ENCODE measurements at regions not wholly inside any gene's neighbourhood (a gene's known extent, or its start where the extent isn't known, plus 50 kb on each side); places are given as distances from the start of the nearest gene placed in this dataset.
A peak's percentile ranks its signal among the peaks of the same experiment; 100 is the strongest.

DNA sequence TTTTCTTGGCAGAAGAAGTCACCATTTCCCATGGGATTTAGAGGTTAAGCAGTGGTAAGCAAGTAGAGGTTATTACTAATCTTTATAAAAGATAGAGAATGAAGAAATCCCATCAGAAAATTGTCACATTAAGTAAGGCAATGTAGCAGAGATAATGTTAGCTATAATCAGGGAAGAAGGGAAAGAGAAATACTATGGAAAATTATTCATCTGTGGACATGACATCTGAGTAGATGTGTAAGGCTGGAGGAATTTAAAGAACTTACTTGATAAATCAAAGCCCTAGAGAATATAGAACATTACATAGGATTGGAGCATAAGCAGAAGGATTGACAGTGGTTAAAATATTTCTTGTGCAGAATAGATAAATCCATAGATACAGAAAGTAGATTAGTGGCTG, 553.1 kb upstream of the CBLB start:
- TF ChIP-seq POLR2A (IDR thresholded peaks at IDR 0.05), result no peak
- TF ChIP-seq, protein P1, sequence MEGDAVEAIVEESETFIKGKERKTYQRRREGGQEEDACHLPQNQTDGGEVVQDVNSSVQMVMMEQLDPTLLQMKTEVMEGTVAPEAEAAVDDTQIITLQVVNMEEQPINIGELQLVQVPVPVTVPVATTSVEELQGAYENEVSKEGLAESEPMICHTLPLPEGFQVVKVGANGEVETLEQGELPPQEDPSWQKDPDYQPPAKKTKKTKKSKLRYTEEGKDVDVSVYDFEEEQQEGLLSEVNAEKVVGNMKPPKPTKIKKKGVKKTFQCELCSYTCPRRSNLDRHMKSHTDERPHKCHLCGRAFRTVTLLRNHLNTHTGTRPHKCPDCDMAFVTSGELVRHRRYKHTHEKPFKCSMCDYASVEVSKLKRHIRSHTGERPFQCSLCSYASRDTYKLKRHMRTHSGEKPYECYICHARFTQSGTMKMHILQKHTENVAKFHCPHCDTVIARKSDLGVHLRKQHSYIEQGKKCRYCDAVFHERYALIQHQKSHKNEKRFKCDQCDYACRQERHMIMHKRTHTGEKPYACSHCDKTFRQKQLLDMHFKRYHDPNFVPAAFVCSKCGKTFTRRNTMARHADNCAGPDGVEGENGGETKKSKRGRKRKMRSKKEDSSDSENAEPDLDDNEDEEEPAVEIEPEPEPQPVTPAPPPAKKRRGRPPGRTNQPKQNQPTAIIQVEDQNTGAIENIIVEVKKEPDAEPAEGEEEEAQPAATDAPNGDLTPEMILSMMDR (IDR thresholded peaks at IDR 0.05), result no peak
- H3K4me3 ChIP-seq (ENCODE audit: low read depth, poor library complexity, severe bottlenecking), result no peak overlapping the region
- intact Hi-C loops (cut with DNase I; ENCODE audit: low total_unique reads), result no loop called here
- DNase-seq (ENCODE audit: low spot score in 2 of 2), result no peak

DNA sequence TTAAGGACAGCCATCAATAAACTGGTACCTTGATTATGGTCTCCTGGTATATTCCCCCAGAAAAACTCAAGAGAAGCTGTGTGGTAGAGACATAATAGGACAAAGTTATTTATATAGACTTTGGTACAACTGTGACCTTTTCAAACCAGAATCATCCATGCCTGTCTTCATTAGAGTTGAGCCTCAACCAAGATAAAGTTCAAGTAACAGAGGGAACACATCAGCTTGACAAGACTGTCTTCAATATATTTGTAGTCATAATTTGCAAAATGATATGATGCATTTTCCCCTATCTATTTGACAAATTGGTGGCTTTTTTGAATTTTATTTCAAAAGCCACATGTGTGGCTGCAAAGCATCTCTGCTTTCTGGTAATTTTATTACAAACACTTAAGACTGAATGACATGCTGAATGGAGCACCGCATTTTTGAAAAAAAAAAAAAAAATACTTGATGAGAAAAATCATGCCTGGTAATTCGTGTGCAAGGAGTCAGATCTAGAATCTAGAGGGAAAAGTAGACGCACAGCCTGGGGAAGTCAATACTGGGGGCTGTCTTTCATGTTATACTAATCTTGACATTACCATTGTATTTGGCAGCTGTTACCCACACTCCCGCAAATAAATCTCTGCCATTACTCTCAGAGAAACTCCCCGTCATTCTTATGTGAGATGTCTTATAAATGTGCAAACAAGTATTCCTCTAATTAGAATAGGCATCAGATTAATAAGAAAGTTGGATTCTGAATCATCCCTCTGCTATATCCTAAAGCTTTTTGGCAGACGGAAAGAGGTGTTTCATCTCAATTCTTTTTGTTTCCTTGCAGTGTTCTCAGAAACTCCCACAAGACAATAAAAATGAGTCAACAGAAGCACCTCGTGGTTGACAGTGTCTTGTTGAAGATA, 554.8 kb upstream of the CBLB start:
- no peak overlapping the region for H3K4me3 ChIP-seq (ENCODE audit: low read depth, poor library complexity, severe bottlenecking)
- no peak for DNase-seq (ENCODE audit: low spot score in 2 of 2)
- intact Hi-C loops (cut with DNase I; ENCODE audit: low total_unique reads), result no loop called here
- 44 to 50% methylated on average over 7 of the region's 7 CpGs for WGBS, 2 donors
- TF ChIP-seq, protein P1 (IDR thresholded peaks at IDR 0.05), result no peak

DNA sequence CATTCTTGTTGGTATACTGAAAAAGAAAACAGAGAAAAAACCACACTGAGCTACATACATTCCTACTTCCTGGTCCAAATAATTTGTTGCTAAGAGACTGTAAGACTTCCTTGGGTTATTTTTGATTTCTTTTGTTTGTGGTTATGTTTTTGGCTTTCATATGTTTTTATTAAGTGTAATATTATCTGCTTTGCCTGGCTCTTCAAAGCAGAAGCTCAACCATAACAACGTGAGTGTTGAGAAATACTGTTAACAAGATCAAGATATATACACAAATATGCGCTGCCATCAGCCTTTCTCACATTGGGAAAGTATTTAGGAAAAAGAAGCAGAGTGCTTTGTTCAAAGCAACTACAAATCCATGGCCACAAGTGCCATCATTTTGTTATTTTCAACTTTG, 556.2 kb upstream of the CBLB start:
- intact Hi-C loops (cut with DNase I; ENCODE audit: low total_unique reads), result no loop called here
- TF ChIP-seq POLR2A (IDR thresholded peaks at IDR 0.05), result no peak
- 10 to 27% methylated on average over 2 of the region's 2 CpGs for WGBS, 2 donors
- no peak for DNase-seq (ENCODE audit: low spot score in 2 of 2)
- H3K4me3 ChIP-seq (ENCODE audit: low read depth, poor library complexity, severe bottlenecking), result no peak overlapping the region

DNA sequence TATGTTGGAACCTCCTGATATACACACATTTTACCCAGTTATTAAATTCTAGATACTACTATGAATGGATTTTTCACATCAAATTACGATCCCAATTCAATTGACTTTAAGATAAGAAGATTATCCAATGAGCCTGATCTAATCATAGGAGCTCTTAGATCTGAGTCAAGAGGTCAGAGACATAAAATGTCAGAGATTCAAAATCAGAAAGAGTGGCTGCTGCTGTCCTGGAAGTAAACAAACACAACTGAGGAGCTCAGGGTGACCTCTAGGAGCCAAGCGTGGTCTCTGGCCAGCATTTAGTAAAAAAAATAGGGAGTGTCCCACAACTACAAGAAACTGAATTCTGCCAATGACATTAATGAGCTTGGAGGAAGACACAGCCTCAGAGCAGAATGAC, 557.1 kb upstream of the CBLB start:
- no peak for DNase-seq (ENCODE audit: low spot score in 2 of 2)
- H3K4me3 ChIP-seq (ENCODE audit: low read depth, poor library complexity, severe bottlenecking), result no peak overlapping the region
- TF ChIP-seq, protein P1 (IDR thresholded peaks at IDR 0.05), result no peak
- no peak for TF ChIP-seq POLR2A (IDR thresholded peaks at IDR 0.05)
- WGBS, 2 donors, result 45 to 51% methylated on average over 2 of the region's 2 CpGs
- intact Hi-C loops (cut with DNase I; ENCODE audit: low total_unique reads), result no loop called here

DNA sequence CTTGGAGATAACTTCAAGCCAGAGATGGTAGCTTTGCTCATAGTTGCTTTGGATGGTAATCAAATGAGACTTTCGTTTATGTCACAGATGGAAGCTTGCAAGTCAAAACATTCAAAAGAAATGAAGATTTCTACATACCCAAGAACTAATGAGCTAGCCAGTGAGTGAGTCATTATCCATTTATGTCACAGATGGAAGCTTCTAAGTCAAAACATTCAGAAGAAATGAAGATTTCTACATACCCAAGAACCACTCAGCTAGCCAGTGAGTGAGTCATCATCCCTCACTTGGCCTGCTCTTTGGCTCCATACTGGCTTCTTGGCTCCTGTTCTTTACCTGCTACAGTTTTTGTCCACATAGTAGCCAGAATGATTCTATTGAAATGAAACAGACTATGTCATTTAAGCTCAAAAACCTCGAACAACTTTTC, 559.8 kb upstream of the CBLB start:
- H3K4me3 ChIP-seq (ENCODE audit: low read depth, poor library complexity, severe bottlenecking), result no peak overlapping the region
- peak in 1 of 2 donors; percentile 66 for DNase-seq (ENCODE audit: low spot score in 2 of 2)
- TF ChIP-seq, protein P1 (IDR thresholded peaks at IDR 0.05), result no peak
- no peak for TF ChIP-seq POLR2A (IDR thresholded peaks at IDR 0.05)
- intact Hi-C loops (cut with DNase I; ENCODE audit: low total_unique reads), result no loop called here
- WGBS, 2 donors, result 39 to 41% methylated on average over 2 of the region's 2 CpGs

DNA sequence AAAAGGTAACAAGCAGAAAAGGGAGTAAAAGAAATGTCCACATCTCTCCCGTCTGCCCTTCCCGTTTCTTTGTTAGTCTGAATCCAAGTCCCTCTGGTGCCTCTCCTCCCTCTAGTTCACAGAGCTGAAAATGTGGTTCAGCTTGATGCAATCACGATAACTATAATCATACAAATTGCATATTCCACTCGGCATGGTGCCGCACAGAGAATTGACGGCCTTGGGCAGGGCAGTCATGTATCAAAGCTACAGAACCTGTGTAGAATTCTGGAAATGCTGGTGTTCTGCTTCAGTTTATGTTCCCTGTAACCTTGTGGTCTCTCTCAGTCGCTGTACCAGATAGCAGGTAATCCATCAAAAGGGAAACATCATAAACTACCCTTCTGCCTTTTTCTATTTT, 562.9 kb upstream of the CBLB start:
- intact Hi-C loops (cut with DNase I; ENCODE audit: low total_unique reads), result no loop called here
- no peak overlapping the region for H3K4me3 ChIP-seq (ENCODE audit: low read depth, poor library complexity, severe bottlenecking)
- TF ChIP-seq, protein P1 (IDR thresholded peaks at IDR 0.05), result no peak
- no peak for TF ChIP-seq POLR2A (IDR thresholded peaks at IDR 0.05)
- DNase-seq (ENCODE audit: low spot score in 2 of 2), result no peak
- 73 to 87% methylated on average over 7 of the region's 7 CpGs for WGBS, 2 donors
